ENCODE measurements at regions not wholly inside any gene's neighbourhood (a gene's known extent, or its start where the extent isn't known, plus 50 kb on each side); places are given as distances from the start of the nearest gene placed in this dataset.

GRCh38 chr18:5710235-5710634 lies 166.4 kb upstream of the EPB41L3 start:
- no peaks in the 10 kb centered on the region for H3K36me3 ChIP-seq
- peaks cover 0 to 3% (median 0%) of the 10 kb centered on the region in 7 donors for H3K27me3 ChIP-seq
- H3K9me3 ChIP-seq: no peaks in the 10 kb centered on the region
- 69 to 76% methylated on average over 4 of the region's 4 CpGs for WGBS, 2 donors
- TF ChIP-seq CTCF (IDR thresholded peaks at IDR 0.05): no peak
- intact Hi-C loops (cut with DNase I): no loop called here
- no peak overlapping the region for H3K27ac ChIP-seq
- DNase-seq (no peak), ATAC-seq (no peak)
- H3K4me3 ChIP-seq: no peak overlapping the region
- no peaks in the 10 kb centered on the region for H3K4me1 ChIP-seq

- H3K36me3 ChIP-seq: no peaks in the 10 kb centered on the region
- no peak for DNase-seq
- intact Hi-C loops (cut with DNase I): no loop called here
- no peak overlapping the region for H3K27ac ChIP-seq
- no peak overlapping the region for H3K4me3 ChIP-seq
- ATAC-seq: no peak
- no peaks in the 10 kb centered on the region for H3K4me1 ChIP-seq
- no peak for TF ChIP-seq CTCF (IDR thresholded peaks at IDR 0.05)
- H3K9me3 ChIP-seq: no peaks in the 10 kb centered on the region
- peaks cover 0 to 3% (median 0%) of the 10 kb centered on the region in 7 donors for H3K27me3 ChIP-seq
- 78 to 82% methylated on average over 8 of the region's 8 CpGs for WGBS, 2 donors
Observed at GRCh38 chr18:5709476-5710095, 165.8 kb upstream of the EPB41L3 start.

GRCh38 chr18:5707586-5707985 lies 163.8 kb upstream of the EPB41L3 start:
- peaks cover 0 to 3% (median 0%) of the 10 kb centered on the region in 7 donors for H3K27me3 ChIP-seq
- H3K9me3 ChIP-seq: no peaks in the 10 kb centered on the region
- no peak for TF ChIP-seq CTCF (IDR thresholded peaks at IDR 0.05)
- ATAC-seq (no peak), DNase-seq (no peak)
- intact Hi-C loops (cut with DNase I): no loop called here
- no peaks in the 10 kb centered on the region for H3K4me1 ChIP-seq
- H3K27ac ChIP-seq: no peak overlapping the region
- 75 to 79% methylated on average over 3 of the region's 3 CpGs for WGBS, 2 donors
- H3K4me3 ChIP-seq: no peak overlapping the region
- H3K36me3 ChIP-seq: no peaks in the 10 kb centered on the region

- intact Hi-C loops (cut with DNase I): no loop called here
- no peak overlapping the region for H3K27ac ChIP-seq
- DNase-seq (no peak), ATAC-seq (no peak)
- H3K27me3 ChIP-seq: peaks cover 0 to 9% (median 0%) of the 10 kb centered on the region in 7 donors
- 95 to 96% methylated on average over 5 of the region's 5 CpGs for WGBS, 2 donors
- no peak overlapping the region for H3K4me3 ChIP-seq
- H3K36me3 ChIP-seq: no peaks in the 10 kb centered on the region
- H3K4me1 ChIP-seq: no peaks in the 10 kb centered on the region
- no peak for TF ChIP-seq CTCF (IDR thresholded peaks at IDR 0.05)
- H3K9me3 ChIP-seq: no peaks in the 10 kb centered on the region
Observed at GRCh38 chr18:5705393-5705792, 161.6 kb upstream of the EPB41L3 start.

Data from heart right ventricle (tissue), 16 donors.